ENCODE measurements at regions not wholly inside any gene's neighbourhood (a gene's known extent, or its start where the extent isn't known, plus 50 kb on each side); places are given as distances from the start of the nearest gene placed in this dataset.

GRCh38 chr13:26968431-26969341 lies 202.9 kb downstream of the USP12 start:
- no peak for DNase-seq (ENCODE audit: low read depth in 1 of 2, low spot score in 1 of 2)
- in situ Hi-C loops (cut with HindIII; ENCODE audit: low pct_unique_long_range_greater_than_20kb, low sequenced_read_pairs): no loop called here
- TF ChIP-seq JUND (IDR thresholded peaks at IDR 0.05; ENCODE audit: low read depth): no peak

DNA sequence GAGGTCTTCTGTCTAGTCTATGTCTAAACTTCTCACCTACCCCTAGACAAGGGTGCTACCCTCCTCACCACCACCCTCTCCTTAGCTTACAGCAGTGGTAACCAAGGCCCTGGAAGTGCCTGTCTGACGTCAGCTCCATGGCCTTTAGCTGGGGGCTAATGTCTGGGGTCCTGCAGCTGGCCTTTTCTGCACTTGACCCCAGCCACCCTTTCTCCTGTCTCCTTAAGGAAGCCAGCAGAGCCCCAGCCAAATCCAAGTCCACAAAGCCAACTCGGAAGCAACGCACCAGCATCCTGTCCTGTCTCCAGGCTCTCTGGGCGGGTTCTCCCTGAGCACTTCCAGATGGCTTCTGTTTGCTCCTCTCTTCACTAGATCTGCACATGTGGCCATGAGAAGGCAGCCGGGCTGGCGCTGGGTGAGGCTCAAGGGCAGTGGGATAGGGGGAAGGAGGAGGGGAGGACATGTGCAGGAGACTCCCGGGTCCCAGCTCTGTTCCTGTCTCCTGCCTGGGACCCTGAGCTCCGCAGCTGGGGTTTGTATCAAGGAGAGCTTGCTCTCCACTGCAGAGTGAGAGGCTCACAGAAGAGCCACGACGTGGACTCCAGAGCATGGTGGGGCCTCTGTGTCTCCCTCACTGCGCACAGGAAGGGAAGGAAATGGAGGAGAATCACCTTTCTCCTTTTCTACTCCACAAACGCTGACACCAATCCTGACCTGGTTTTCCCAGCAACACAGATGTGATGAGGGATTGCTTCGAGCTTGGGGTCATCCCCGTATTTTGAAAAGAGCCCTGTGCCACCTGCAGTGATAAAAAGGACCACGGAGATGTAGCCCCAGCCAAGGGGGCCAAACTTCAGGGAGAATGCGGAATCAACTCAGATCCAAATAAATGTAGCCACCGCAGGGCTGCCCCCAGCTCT lies 204.2 kb downstream of the USP12 start:
- no peak for DNase-seq (ENCODE audit: low read depth in 1 of 2, low spot score in 1 of 2)
- in situ Hi-C loops (cut with HindIII; ENCODE audit: low pct_unique_long_range_greater_than_20kb, low sequenced_read_pairs): no loop called here
- no peak for TF ChIP-seq JUND (IDR thresholded peaks at IDR 0.05; ENCODE audit: low read depth)

- no peak for TF ChIP-seq JUND (IDR thresholded peaks at IDR 0.05; ENCODE audit: low read depth)
- in situ Hi-C loops (cut with HindIII; ENCODE audit: low pct_unique_long_range_greater_than_20kb, low sequenced_read_pairs): no loop called here
- DNase-seq (ENCODE audit: low read depth in 1 of 2, low spot score in 1 of 2): no peak
These were observed 204.9 kb downstream of the USP12 start for GRCh38 chr13:26966701-26967080.

DNA sequence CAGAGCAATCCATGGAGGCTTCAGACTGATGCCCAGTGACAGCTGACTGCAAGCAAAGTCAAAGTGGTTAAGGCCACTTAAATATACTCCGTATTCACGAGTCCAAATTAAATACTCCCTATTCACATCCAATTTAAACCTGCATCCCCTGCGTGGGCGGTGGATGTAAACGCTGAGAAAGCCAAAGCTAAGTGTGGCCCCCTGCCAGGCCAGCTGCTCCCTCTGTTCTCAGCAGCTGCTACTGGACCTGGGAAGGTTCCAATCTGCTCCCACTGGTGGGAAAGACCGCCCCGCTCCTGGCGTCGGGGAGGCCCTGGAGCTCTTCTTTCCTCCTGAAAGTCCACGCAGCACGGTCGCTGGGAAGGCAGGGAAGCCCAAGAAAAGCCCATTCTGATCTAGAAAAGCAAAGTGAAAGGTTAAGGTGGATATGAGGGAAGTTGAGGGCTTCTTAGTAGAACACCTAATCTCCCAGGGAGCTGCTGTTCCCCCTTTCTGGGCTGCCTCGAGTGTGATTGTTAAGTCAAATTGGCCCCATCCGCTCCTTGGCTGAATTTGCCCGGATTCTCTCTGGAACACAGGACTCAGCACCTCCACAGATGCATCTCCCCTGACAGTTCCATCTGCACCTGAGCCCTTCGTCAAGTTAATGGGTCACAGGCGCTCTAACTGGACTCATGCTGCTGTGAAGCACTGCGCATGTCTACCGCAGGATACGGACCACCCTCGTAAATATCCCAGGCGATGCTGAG lies 205.5 kb downstream of the USP12 start:
- DNase-seq (ENCODE audit: low read depth in 1 of 2, low spot score in 1 of 2): no peak
- TF ChIP-seq JUND (IDR thresholded peaks at IDR 0.05; ENCODE audit: low read depth): no peak
- in situ Hi-C loops (cut with HindIII; ENCODE audit: low pct_unique_long_range_greater_than_20kb, low sequenced_read_pairs): no loop called here

GRCh38 chr13:26964278-26965250 lies 204.0 kb upstream of the GPR12 start:
- no peak for TF ChIP-seq JUND (IDR thresholded peaks at IDR 0.05; ENCODE audit: low read depth)
- no peak for DNase-seq (ENCODE audit: low read depth in 1 of 2, low spot score in 1 of 2)
- in situ Hi-C loops (cut with HindIII; ENCODE audit: low pct_unique_long_range_greater_than_20kb, low sequenced_read_pairs): no loop called here

- no peak for DNase-seq (ENCODE audit: low read depth in 1 of 2, low spot score in 1 of 2)
- in situ Hi-C loops (cut with HindIII; ENCODE audit: low pct_unique_long_range_greater_than_20kb, low sequenced_read_pairs): no loop called here
- TF ChIP-seq JUND (IDR thresholded peaks at IDR 0.05; ENCODE audit: low read depth): no peak
These were observed 202.1 kb upstream of the GPR12 start for GRCh38 chr13:26962671-26963070.

DNA sequence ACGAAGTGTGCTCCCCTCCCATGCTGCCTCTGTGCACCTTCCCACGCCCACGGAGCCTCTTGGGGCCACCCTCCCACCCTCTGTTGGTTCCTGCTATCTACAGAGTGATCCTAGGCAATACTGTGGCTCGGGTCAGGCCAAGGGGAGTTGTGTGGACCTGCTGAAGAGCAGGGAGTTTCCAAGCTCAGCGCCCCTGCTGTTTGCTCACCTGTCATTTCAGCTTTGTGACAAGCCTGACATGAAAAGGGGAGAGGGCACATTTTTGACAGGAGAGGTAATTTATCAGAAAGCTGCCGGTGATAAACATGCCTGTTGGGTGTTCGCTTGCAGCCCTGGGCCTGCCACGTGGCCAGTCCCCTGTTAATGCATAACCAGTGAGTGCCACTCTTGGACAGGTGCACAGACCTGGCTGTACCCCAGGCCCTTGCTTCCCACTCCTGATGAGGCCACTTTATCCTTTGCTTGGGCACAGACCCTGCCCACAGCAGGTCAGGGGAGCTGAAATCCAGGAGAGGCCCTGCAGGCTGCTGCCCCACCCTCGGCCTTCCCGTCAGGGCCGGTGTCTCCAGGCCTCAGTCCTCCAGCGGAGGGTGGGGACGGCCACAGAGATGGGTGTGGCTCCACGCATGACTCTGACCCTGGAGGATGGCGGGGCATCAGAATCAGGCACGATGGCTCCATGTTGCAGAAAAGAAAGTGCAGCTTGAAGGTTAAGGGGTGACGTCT lies 201.5 kb upstream of the GPR12 start:
- DNase-seq (ENCODE audit: low read depth in 1 of 2, low spot score in 1 of 2): no peak
- in situ Hi-C loops (cut with HindIII; ENCODE audit: low pct_unique_long_range_greater_than_20kb, low sequenced_read_pairs): no loop called here
- TF ChIP-seq JUND (IDR thresholded peaks at IDR 0.05; ENCODE audit: low read depth): no peak

GRCh38 chr13:26957182-26957581 lies 196.6 kb upstream of the GPR12 start:
- DNase-seq (ENCODE audit: low read depth in 1 of 2, low spot score in 1 of 2): no peak
- no peak for TF ChIP-seq JUND (IDR thresholded peaks at IDR 0.05; ENCODE audit: low read depth)
- in situ Hi-C loops (cut with HindIII; ENCODE audit: low pct_unique_long_range_greater_than_20kb, low sequenced_read_pairs): no loop called here

- DNase-seq (ENCODE audit: low read depth in 1 of 2, low spot score in 1 of 2): no peak
- no peak for TF ChIP-seq JUND (IDR thresholded peaks at IDR 0.05; ENCODE audit: low read depth)
- in situ Hi-C loops (cut with HindIII; ENCODE audit: low pct_unique_long_range_greater_than_20kb, low sequenced_read_pairs): no loop called here
These were observed 196.0 kb upstream of the GPR12 start for GRCh38 chr13:26956522-26957142.

GRCh38 chr13:26954976-26955375 lies 194.4 kb upstream of the GPR12 start:
- no peak for DNase-seq (ENCODE audit: low read depth in 1 of 2, low spot score in 1 of 2)
- no peak for TF ChIP-seq JUND (IDR thresholded peaks at IDR 0.05; ENCODE audit: low read depth)
- in situ Hi-C loops (cut with HindIII; ENCODE audit: low pct_unique_long_range_greater_than_20kb, low sequenced_read_pairs): no loop called here
